SU-DHL-6 (cell line): ENCODE measurements at regions not wholly inside any gene's neighbourhood (a gene's known extent, or its start where the extent isn't known, plus 50 kb on each side); places are given as distances from the start of the nearest gene placed in this dataset.

ENCODE experiments used
- H2AFZ ChIP-seq: fragments of 200-600 bp; sonication (generic); 2 replicates; pipeline ENCODE4 v1.6.1; 2014; ENCODE audit warnings: low read depth, mild to moderate bottlenecking, moderate library complexity, mixed read lengths, antibody characterized with exemption, low read length; ENCODE audit not compliant: severe bottlenecking
- H3F3A ChIP-seq: fragments of 200-600 bp; shearing (Covaris generic); 2 replicates; pipeline ENCODE4 v1.6.0; 2016; ENCODE audit warnings: antibody characterized with exemption, mild to moderate bottlenecking; ENCODE audit not compliant: insufficient read depth
- H3K27ac ChIP-seq: fragments of 200-600 bp; sonication (generic); 2 replicates; pipeline ENCODE4 v1.5.1; 2016; ENCODE audit warnings: low read depth, mild to moderate bottlenecking, low read length, moderate library complexity, mixed read lengths
- H3K27me3 ChIP-seq: fragments of 200-600 bp; sonication (generic), shearing (Covaris generic); 2 replicates; pipeline ENCODE4 v1.6.0; 2014; ENCODE audit warnings: mild to moderate bottlenecking, low read length
- H3K36me3 ChIP-seq: fragments of 200-600 bp; sonication (generic); 2 replicates; pipeline ENCODE4 v1.6.1; 2014; ENCODE audit warnings: mild to moderate bottlenecking, low read length, mixed read lengths
- H3K4me2 ChIP-seq: fragments of 300-600, 200-600 bp; shearing (Covaris generic), sonication (generic); 2 replicates; pipeline ENCODE4 v1.6.0; 2014; ENCODE audit warnings: low read length, low read depth, mild to moderate bottlenecking; ENCODE audit not compliant: poor library complexity, severe bottlenecking
- H3K4me3 ChIP-seq: fragments of 200-600 bp; sonication (generic); 2 replicates; pipeline ENCODE4 v1.5.1; 2014; ENCODE audit warnings: antibody characterized with exemption, low read length, mild to moderate bottlenecking, mixed read lengths; ENCODE audit not compliant: insufficient read depth, poor library complexity, severe bottlenecking
- H3K79me2 ChIP-seq: fragments of 200-600 bp; sonication (generic); 2 replicates; pipeline ENCODE4 v1.6.1; 2014; ENCODE audit warnings: mild to moderate bottlenecking, low read length, moderate library complexity; ENCODE audit not compliant: insufficient read depth
- H3K9ac ChIP-seq: fragments of 200-600 bp; sonication (generic); 2 replicates; pipeline ENCODE4 v1.7.0; 2014; ENCODE audit warnings: mild to moderate bottlenecking, low read length
- H3K9me2 ChIP-seq: fragments of 200-600 bp; sonication (generic); replicated peaks from 2 replicates; pipeline ENCODE4 v1.6.1; 2014; ENCODE audit warnings: low read length; ENCODE audit not compliant: insufficient read depth
- H3K9me3 ChIP-seq: fragments of 200-600 bp; sonication (generic); 2 replicates; pipeline ENCODE4 v1.6.1; 2014; ENCODE audit warnings: low read length, mixed read lengths; ENCODE audit not compliant: insufficient read depth
- H4K20me1 ChIP-seq: fragments of 200-600 bp; sonication (generic); 2 replicates; pipeline ENCODE4 v1.6.1; 2014; ENCODE audit warnings: low read depth, mild to moderate bottlenecking, antibody characterized with exemption, low read length, moderate library complexity, mixed read lengths
- CTCF ChIP-seq: fragments of 200-600 bp; sonication (generic); IDR thresholded peaks from one replicate; pipeline ENCODE4 v1.5.1; 2017; ENCODE audit warnings: antibody characterized with exemption, mild to moderate bottlenecking, low read length, moderate library complexity; ENCODE audit not compliant: insufficient read depth, poor library complexity, severe bottlenecking
- EZH2phosphoT487 ChIP-seq: fragments of 200-600 bp; sonication (generic), shearing (Covaris generic); conservative IDR thresholded peaks from 2 replicates; pipeline ENCODE4 v1.6.1; 2018; ENCODE audit warnings: mild to moderate bottlenecking, antibody characterized with exemption, low read length, moderate library complexity, mixed read lengths

GRCh38 chr4:117949621-117950020 lies 84.7 kb upstream of the NDST3 start:
- TF ChIP-seq EZH2phosphoT487 (no peak), CTCF (no peak)

GRCh38 chr4:117957571-117957970 lies 76.7 kb upstream of the NDST3 start:
- Histone ChIP-seq H3K79me2 (no peaks in the 10 kb centered on the region), H3K27ac (no peak overlapping the region), H3K36me3 (no peaks in the 10 kb centered on the region), H3F3A (no peaks in the 10 kb centered on the region), H3K4me2 (peak overlapping the region; percentile 19), H3K27me3 (no peaks in the 10 kb centered on the region), H3K4me3 (no peak overlapping the region), H2AFZ (peak overlapping the region; percentile 79), H4K20me1 (no peaks in the 10 kb centered on the region), H3K9me2 (no peaks in the 10 kb centered on the region), H3K9me3 (no peaks in the 10 kb centered on the region), H3K9ac (no peak overlapping the region)
- TF ChIP-seq CTCF (no peak), EZH2phosphoT487 (no peak)

More at GRCh38 chr4:117949621-117950020, 84.7 kb upstream of the NDST3 start:
- Histone ChIP-seq H3K36me3 (no peaks in the 10 kb centered on the region), H3K27ac (no peak overlapping the region), H3K9ac (no peak overlapping the region), H3K27me3 (no peaks in the 10 kb centered on the region), H2AFZ (no peak overlapping the region), H4K20me1 (no peaks in the 10 kb centered on the region), H3K9me2 (no peaks in the 10 kb centered on the region), H3K4me2 (no peak overlapping the region), H3K79me2 (no peaks in the 10 kb centered on the region), H3F3A (no peaks in the 10 kb centered on the region), H3K4me3 (no peak overlapping the region), H3K9me3 (no peaks in the 10 kb centered on the region)

- H2AFZ ChIP-seq = no peak overlapping the region
- no peak overlapping the region for H3K27ac ChIP-seq
- H3K36me3 ChIP-seq = no peaks in the 10 kb centered on the region
- TF ChIP-seq EZH2phosphoT487 (no peak), CTCF (no peak)
- no peak overlapping the region for H3K4me2 ChIP-seq
- no peaks in the 10 kb centered on the region for H3F3A ChIP-seq
- H3K4me3 ChIP-seq = no peak overlapping the region
- H3K9me2 ChIP-seq = no peaks in the 10 kb centered on the region
- no peaks in the 10 kb centered on the region for H3K79me2 ChIP-seq
- no peaks in the 10 kb centered on the region for H3K27me3 ChIP-seq
- no peak overlapping the region for H3K9ac ChIP-seq
- H3K9me3 ChIP-seq = no peaks in the 10 kb centered on the region
- H4K20me1 ChIP-seq = no peaks in the 10 kb centered on the region
These were observed 68.7 kb upstream of the NDST3 start for GRCh38 chr4:117965622-117966021.

- H2AFZ ChIP-seq = no peak overlapping the region
- no peaks in the 10 kb centered on the region for H3K27me3 ChIP-seq
- no peaks in the 10 kb centered on the region for H3K36me3 ChIP-seq
- no peak overlapping the region for H3K4me3 ChIP-seq
- no peak overlapping the region for H3K9ac ChIP-seq
- no peak overlapping the region for H3K27ac ChIP-seq
- no peaks in the 10 kb centered on the region for H3K9me3 ChIP-seq
- no peak overlapping the region for H3K4me2 ChIP-seq
- no peaks in the 10 kb centered on the region for H4K20me1 ChIP-seq
- no peaks in the 10 kb centered on the region for H3K9me2 ChIP-seq
- no peaks in the 10 kb centered on the region for H3K79me2 ChIP-seq
- TF ChIP-seq CTCF (no peak), EZH2phosphoT487 (no peak)
- H3F3A ChIP-seq = no peaks in the 10 kb centered on the region
These were observed 65.7 kb upstream of the NDST3 start for GRCh38 chr4:117968606-117969005.
